ENCODE measurements at regions not wholly inside any gene's neighbourhood (a gene's known extent, or its start where the extent isn't known, plus 50 kb on each side); places are given as distances from the start of the nearest gene placed in this dataset.

- TF ChIP-seq ZNF70 (CRISPR knock-in tag; IDR thresholded peaks at IDR 0.05) (no peak), GLIS3 (CRISPR knock-in tag; IDR thresholded peaks at IDR 0.05) (no peak), ISL1 (CRISPR knock-in tag; IDR thresholded peaks at IDR 0.05) (no peak)
Observed at GRCh38 chr2:176822060-176822459, 390.5 kb upstream of the HNRNPA3 start.

GRCh38 chr2:176826356-176826755, 386.2 kb upstream of the HNRNPA3 start:
- TF ChIP-seq ESRRG (CRISPR knock-in tag; IDR thresholded peaks at IDR 0.05) (no peak), TOX (CRISPR knock-in tag; IDR thresholded peaks at IDR 0.05; ENCODE audit: borderline replicate concordance) (no peak), GLIS3 (CRISPR knock-in tag; IDR thresholded peaks at IDR 0.05) (no peak), ZC3H10 (CRISPR knock-in tag; IDR thresholded peaks at IDR 0.05) (no peak), ZFP30 (CRISPR knock-in tag; IDR thresholded peaks at IDR 0.05) (no peak), ZFP3 (CRISPR knock-in tag; IDR thresholded peaks at IDR 0.05) (no peak), BACH2 (CRISPR knock-in tag; IDR thresholded peaks at IDR 0.05; ENCODE audit: borderline replicate concordance) (no peak), ARNTL (CRISPR knock-in tag; IDR thresholded peaks at IDR 0.05; ENCODE audit: borderline replicate concordance, low read depth) (no peak), OSR1 (CRISPR knock-in tag; IDR thresholded peaks at IDR 0.05) (no peak), TSHZ2 (CRISPR knock-in tag; IDR thresholded peaks at IDR 0.05) (no peak), ISL1 (CRISPR knock-in tag; IDR thresholded peaks at IDR 0.05) (no peak), ZNF8 (CRISPR knock-in tag; IDR thresholded peaks at IDR 0.05) (no peak), TCF4 (CRISPR knock-in tag; IDR thresholded peaks at IDR 0.05; ENCODE audit: borderline replicate concordance) (no peak), PPARA (CRISPR knock-in tag; IDR thresholded peaks at IDR 0.05; ENCODE audit: borderline replicate concordance) (no peak), PATZ1 (CRISPR knock-in tag; IDR thresholded peaks at IDR 0.05; ENCODE audit: borderline replicate concordance) (no peak), SNAI2 (CRISPR knock-in tag; IDR thresholded peaks at IDR 0.05) (no peak), ZNF565 (CRISPR knock-in tag; conservative IDR thresholded peaks at IDR 0.05; ENCODE audit: low read depth) (no peak), POU6F1 (CRISPR knock-in tag; IDR thresholded peaks at IDR 0.05; ENCODE audit: borderline replicate concordance, low read depth) (no peak), CSDC2 (CRISPR knock-in tag; IDR thresholded peaks at IDR 0.05) (no peak), ZNF70 (CRISPR knock-in tag; IDR thresholded peaks at IDR 0.05) (no peak)

More at GRCh38 chr2:176822060-176822459, 390.5 kb upstream of the HNRNPA3 start:
- no peak for ATAC-seq

GRCh38 chr2:176826984-176827668, 385.5 kb upstream of the HNRNPA3 start:
- ATAC-seq: no peak

More at GRCh38 chr2:176826356-176826755, 386.2 kb upstream of the HNRNPA3 start:
- ATAC-seq: no peak

More at GRCh38 chr2:176826984-176827668, 385.5 kb upstream of the HNRNPA3 start:
- TF ChIP-seq ZFP3 (CRISPR knock-in tag; IDR thresholded peaks at IDR 0.05): no peak
- TF ChIP-seq CREB5 (CRISPR knock-in tag; IDR thresholded peaks at IDR 0.05; ENCODE audit: low read depth): no peak
